ENCODE measurements at regions not wholly inside any gene's neighbourhood (a gene's known extent, or its start where the extent isn't known, plus 50 kb on each side); places are given as distances from the start of the nearest gene placed in this dataset.

- intact Hi-C loops (cut with DNase I): no loop called here
- ATAC-seq: no peak
Measured at GRCh38 chr18:28760299-28760698, 583.4 kb upstream of the CDH2 start.

GRCh38 chr18:28757466-28758008 is 580.6 kb upstream of the CDH2 start:
- intact Hi-C loops (cut with DNase I): no loop called here
- Histone ChIP-seq H3K4me1 (no peaks in the 10 kb centered on the region), H3K9me3 (no peaks in the 10 kb centered on the region), H3K4me3 (no peak overlapping the region), H3K27me3 (no peaks in the 10 kb centered on the region), H3K36me3 (no peaks in the 10 kb centered on the region), H3K27ac (no peak overlapping the region)
- ATAC-seq: no peak
- no peak for TF ChIP-seq CTCF (IDR thresholded peaks at IDR 0.05)
- no peak for DNase-seq

More at GRCh38 chr18:28760299-28760698, 583.4 kb upstream of the CDH2 start:
- Histone ChIP-seq H3K27ac (no peak overlapping the region), H3K36me3 (no peaks in the 10 kb centered on the region), H3K9me3 (no peaks in the 10 kb centered on the region), H3K4me3 (no peak overlapping the region), H3K4me1 (no peaks in the 10 kb centered on the region), H3K27me3 (no peaks in the 10 kb centered on the region)
- no peak for DNase-seq
- TF ChIP-seq CTCF (IDR thresholded peaks at IDR 0.05): no peak

GRCh38 chr18:28743115-28743514 is 566.2 kb upstream of the CDH2 start:
- intact Hi-C loops (cut with DNase I): no loop called here
- no peak for ATAC-seq
- no peak for DNase-seq
- no peaks in the 10 kb centered on the region for H3K27me3 ChIP-seq
- no peaks in the 10 kb centered on the region for H3K36me3 ChIP-seq
- H3K9me3 ChIP-seq: no peaks in the 10 kb centered on the region
- no peak overlapping the region for H3K27ac ChIP-seq
- no peak overlapping the region for H3K4me3 ChIP-seq
- no peak for TF ChIP-seq CTCF (IDR thresholded peaks at IDR 0.05)
- no peaks in the 10 kb centered on the region for H3K4me1 ChIP-seq

- Histone ChIP-seq H3K27me3 (no peaks in the 10 kb centered on the region), H3K36me3 (no peaks in the 10 kb centered on the region), H3K27ac (no peak overlapping the region), H3K4me1 (no peaks in the 10 kb centered on the region), H3K9me3 (no peaks in the 10 kb centered on the region), H3K4me3 (no peak overlapping the region)
- ATAC-seq (no peak), DNase-seq (no peak)
- intact Hi-C loops (cut with DNase I): no loop called here
- TF ChIP-seq CTCF (IDR thresholded peaks at IDR 0.05): no peak
Measured at GRCh38 chr18:28740575-28740974, 563.6 kb upstream of the CDH2 start.

GRCh38 chr18:28736951-28737350 is 560.0 kb upstream of the CDH2 start:
- TF ChIP-seq CTCF (IDR thresholded peaks at IDR 0.05): no peak
- no peak for ATAC-seq

GRCh38 chr18:28736223-28736622 is 559.3 kb upstream of the CDH2 start:
- H3K4me3 ChIP-seq: no peak overlapping the region
- ATAC-seq (no peak), DNase-seq (no peak)
- intact Hi-C loops (cut with DNase I): no loop called here
- no peaks in the 10 kb centered on the region for H3K4me1 ChIP-seq
- H3K27ac ChIP-seq: no peak overlapping the region
- no peak for TF ChIP-seq CTCF (IDR thresholded peaks at IDR 0.05)
- no peaks in the 10 kb centered on the region for H3K36me3 ChIP-seq
- no peaks in the 10 kb centered on the region for H3K27me3 ChIP-seq
- no peaks in the 10 kb centered on the region for H3K9me3 ChIP-seq

More at GRCh38 chr18:28736951-28737350, 560.0 kb upstream of the CDH2 start:
- Histone ChIP-seq H3K4me3 (no peak overlapping the region), H3K27me3 (no peaks in the 10 kb centered on the region), H3K9me3 (no peaks in the 10 kb centered on the region), H3K36me3 (no peaks in the 10 kb centered on the region), H3K4me1 (no peaks in the 10 kb centered on the region), H3K27ac (no peak overlapping the region)
- no peak for DNase-seq
- intact Hi-C loops (cut with DNase I): no loop called here

All from upper lobe of right lung (tissue), 1 donor.